B cell (primary cell): ENCODE measurements at regions not wholly inside any gene's neighbourhood (a gene's known extent, or its start where the extent isn't known, plus 50 kb on each side); places are given as distances from the start of the nearest gene placed in this dataset.

Experiments
- ATAC-seq: fragments of 200-7000 bp; cut with Tn5 transposase; one replicate; pipeline ENCODE4 v1.10.0; 2021; ENCODE audit warnings: low read depth, mild to moderate bottlenecking, moderate number of reproducible peaks, moderate library complexity
- CTCF ChIA-PET: fragments of 350-600 bp; sonication (Branson Sonifier 250); formaldehyde crosslinking; loops from one replicate; lab custom pipeline; 2021; ENCODE audit warnings: antibody characterized with exemption, inconsistent platforms; lab: Charles Lee
- POLR2A ChIA-PET: fragments of 350-600 bp; sonication (Branson Sonifier 250); formaldehyde crosslinking; loops from one replicate; lab custom pipeline; 2021; ENCODE audit warnings: antibody characterized with exemption; lab: Charles Lee
- DNase-seq: peaks from one replicate; pipeline ENCODE4 v3.0.0; 2013
- H2AFZ ChIP-seq: 2 replicates; pipeline ENCODE4 v1.6.1; 2012; ENCODE audit warnings: mild to moderate bottlenecking, low read depth, low read length; ENCODE audit not compliant: insufficient read depth, poor library complexity, severe bottlenecking
- H3K27ac ChIP-seq, 2 donors: 1 replicate in 1 of 2; 2 replicates in 1 of 2; pipeline ENCODE4 v1.5.1; 2012 to 2013; ENCODE audit warnings: low read length in 2 of 2, mild to moderate bottlenecking in 2 of 2, moderate library complexity in 1 of 2
- H3K27me3 ChIP-seq, 4 experiments: fragments of 200-600 bp in 1 of 4; sonication (generic) in 1 of 4; replicated peaks in 1 of 4; 1 replicate in 2 of 4; 2 replicates in 2 of 4; pipeline versions ENCODE4 v1.6.1 to v1.7.0; 2013 to 2016; ENCODE audit warnings: low read length in 3 of 4, mild to moderate bottlenecking in 2 of 4, mixed read lengths in 1 of 4, moderate library complexity in 1 of 4; ENCODE audit not compliant: insufficient read depth in 4 of 4, control insufficient read depth in 3 of 4; ENCODE audit errors: control extremely low read depth in 1 of 4
- H3K36me3 ChIP-seq, 2 experiments: replicated peaks in 1 of 2; 1 replicate in 1 of 2; 2 replicates in 1 of 2; pipeline versions ENCODE4 v1.6.1 to v1.7.1; 2013; ENCODE audit warnings: low read length in 1 of 2; ENCODE audit not compliant: insufficient read depth in 2 of 2, control insufficient read depth in 1 of 2; ENCODE audit errors: control extremely low read depth in 1 of 2, extremely low read depth in 1 of 2
- H3K4me1 ChIP-seq, 2 donors: fragments of 200-600 bp in 1 of 2; sonication (generic) in 1 of 2; 1 replicate in 1 of 2; 2 replicates in 1 of 2; pipeline versions ENCODE4 v1.5.1 to v1.6.1; 2013 to 2017; ENCODE audit warnings: low read length in 2 of 2; ENCODE audit not compliant: control insufficient read depth in 2 of 2, insufficient read depth in 2 of 2
- H3K4me2 ChIP-seq: replicated peaks from 2 replicates; pipeline ENCODE3; 2012; ENCODE audit warnings: mild to moderate bottlenecking, low read depth, low read length; ENCODE audit not compliant: poor library complexity, severe bottlenecking
- H3K4me3 ChIP-seq, 5 experiments: fragments of 200-600 bp in 1 of 5; sonication (generic) in 1 of 5; 1 replicate in 3 of 5; 2 replicates in 2 of 5; pipeline versions ENCODE4 v1.5.1 to v1.7.0; 2011 to 2016; ENCODE audit warnings: low read length in 4 of 5, mild to moderate bottlenecking in 4 of 5, low read depth in 2 of 5, control low read depth in 1 of 5, moderate library complexity in 1 of 5; ENCODE audit not compliant: insufficient read depth in 1 of 5; ENCODE audit errors: control extremely low read depth in 1 of 5, extremely low read depth in 1 of 5
- H3K79me2 ChIP-seq: fragments of 200-600 bp; sonication (generic); one replicate; pipeline ENCODE4 v1.6.0; 2016; ENCODE audit warnings: low read length; ENCODE audit not compliant: control insufficient read depth, insufficient read depth
- H3K9ac ChIP-seq: fragments of 200-600 bp; sonication (generic); 2 replicates; pipeline ENCODE4 v1.6.1; 2017; ENCODE audit warnings: mild to moderate bottlenecking, low read length, moderate library complexity
- H3K9me3 ChIP-seq, 3 donors: one replicate each; pipeline versions ENCODE4 v1.6.1 to v1.7.1; 2013; ENCODE audit warnings: low read length in 2 of 3; ENCODE audit not compliant: control insufficient read depth in 2 of 3, insufficient read depth in 1 of 3; ENCODE audit errors: control extremely low read depth in 1 of 3
- H4K20me1 ChIP-seq: 2 replicates; pipeline ENCODE4 v1.6.0; 2012; ENCODE audit warnings: mild to moderate bottlenecking, low read length; ENCODE audit not compliant: insufficient read depth, control insufficient read depth, poor library complexity, severe bottlenecking
- H3K27ac Mint-ChIP-seq: one replicate; pipeline ENCODE4 v1.8.0; 2021; ENCODE audit warnings: mixed read lengths
- H3K27me3 Mint-ChIP-seq: one replicate; pipeline ENCODE4 v1.8.0; 2021; ENCODE audit warnings: mixed read lengths
- H3K4me1 Mint-ChIP-seq: one replicate; pipeline ENCODE4 v1.8.0; 2021; ENCODE audit warnings: mixed read lengths
- H3K4me3 Mint-ChIP-seq: one replicate; pipeline ENCODE4 v1.8.0; 2021; ENCODE audit warnings: mixed read lengths
- H3K9me3 Mint-ChIP-seq: one replicate; pipeline ENCODE4 v1.8.0; 2022; ENCODE audit warnings: mixed read lengths; ENCODE audit not compliant: insufficient read depth
- EZH2 ChIP-seq: IDR thresholded peaks from 2 replicates; pipeline ENCODE4 v1.6.1; 2012; ENCODE audit warnings: borderline replicate concordance, low read depth, mild to moderate bottlenecking, moderate library complexity, low read length; ENCODE audit not compliant: insufficient read depth, poor library complexity, severe bottlenecking
- WGBS: methylation state at CpG from one replicate; pipeline ENCODE4 v1.1.5; 2013; ENCODE audit warnings: missing lambda C conversion rate; ENCODE audit not compliant: insufficient coverage; 5-methylcytosine and 5-hydroxymethylcytosine counted together
- intact Hi-C: fragments of 100-400 bp; cut with micrococcal nuclease; formaldehyde crosslinking; loops from one replicate; pipeline ENCODE4 v1.10.0; 2022
- TF ChIP-seq, protein P1 (sequence below): fragments of 200-600 bp; IDR thresholded peaks from one replicate; pipeline ENCODE4 v1.8.0; 2022; ENCODE audit warnings: antibody characterized with exemption, mild to moderate bottlenecking

DNA sequence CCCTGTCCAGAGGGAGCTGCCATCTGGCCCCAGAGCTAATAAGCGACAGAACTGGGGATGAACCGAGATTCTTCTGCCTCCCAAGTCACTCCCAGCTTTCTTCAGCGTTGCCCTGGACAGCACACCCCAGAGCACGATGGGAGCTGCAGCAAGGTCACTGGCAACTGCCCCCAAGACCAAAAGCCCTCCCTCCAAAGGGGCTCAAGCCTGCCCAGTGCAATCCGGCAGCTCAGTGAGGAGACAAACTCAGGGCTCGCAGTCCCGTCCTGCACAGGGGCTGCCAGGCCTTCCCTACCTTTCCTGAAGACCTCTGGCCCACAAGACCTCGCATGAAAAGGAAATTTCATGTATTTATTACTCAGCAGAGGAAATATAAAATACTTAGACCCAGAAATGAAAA is 174.8 kb downstream of the BCOR start:
- Mint-ChIP-seq H3K4me3 (no peak overlapping the region), H3K4me1 (no peaks in the 10 kb centered on the region), H3K27ac (no peak overlapping the region), H3K9me3 (no peaks in the 10 kb centered on the region), H3K27me3 (peaks cover 6% of the 10 kb centered on the region)
- Histone ChIP-seq H3K9me3 (no peaks in the 10 kb centered on the region), H3K36me3 (no peaks in the 10 kb centered on the region), H3K4me2 (no peak overlapping the region), H3K79me2 (no peaks in the 10 kb centered on the region), H3K9ac (no peak overlapping the region), H3K4me1 (no peaks in the 10 kb centered on the region), H3K27me3 (no peaks in the 10 kb centered on the region), H3K27ac (no peak overlapping the region), H2AFZ (no peak overlapping the region), H4K20me1 (no peaks in the 10 kb centered on the region), H3K4me3 (no peak overlapping the region)
- ChIA-PET POLR2A (no interaction called here), CTCF (no interaction called here)
- DNase-seq (no peak), ATAC-seq (no peak)
- intact Hi-C loops, result no loop called here
- WGBS, result 100% methylated on average over 2 of the region's 8 CpGs
- no peak for TF ChIP-seq EZH2
- TF ChIP-seq, protein P1, sequence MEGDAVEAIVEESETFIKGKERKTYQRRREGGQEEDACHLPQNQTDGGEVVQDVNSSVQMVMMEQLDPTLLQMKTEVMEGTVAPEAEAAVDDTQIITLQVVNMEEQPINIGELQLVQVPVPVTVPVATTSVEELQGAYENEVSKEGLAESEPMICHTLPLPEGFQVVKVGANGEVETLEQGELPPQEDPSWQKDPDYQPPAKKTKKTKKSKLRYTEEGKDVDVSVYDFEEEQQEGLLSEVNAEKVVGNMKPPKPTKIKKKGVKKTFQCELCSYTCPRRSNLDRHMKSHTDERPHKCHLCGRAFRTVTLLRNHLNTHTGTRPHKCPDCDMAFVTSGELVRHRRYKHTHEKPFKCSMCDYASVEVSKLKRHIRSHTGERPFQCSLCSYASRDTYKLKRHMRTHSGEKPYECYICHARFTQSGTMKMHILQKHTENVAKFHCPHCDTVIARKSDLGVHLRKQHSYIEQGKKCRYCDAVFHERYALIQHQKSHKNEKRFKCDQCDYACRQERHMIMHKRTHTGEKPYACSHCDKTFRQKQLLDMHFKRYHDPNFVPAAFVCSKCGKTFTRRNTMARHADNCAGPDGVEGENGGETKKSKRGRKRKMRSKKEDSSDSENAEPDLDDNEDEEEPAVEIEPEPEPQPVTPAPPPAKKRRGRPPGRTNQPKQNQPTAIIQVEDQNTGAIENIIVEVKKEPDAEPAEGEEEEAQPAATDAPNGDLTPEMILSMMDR, result no peak

- no peaks in the 10 kb centered on the region for H3K4me1 Mint-ChIP-seq
- Histone ChIP-seq H3K9ac (no peak overlapping the region), H3K4me2 (no peak overlapping the region), H3K27ac (no peak overlapping the region), H3K4me3 (no peak overlapping the region), H3K4me1 (no peaks in the 10 kb centered on the region), H2AFZ (no peak overlapping the region), H3K27me3 (no peaks in the 10 kb centered on the region), H3K79me2 (no peaks in the 10 kb centered on the region), H3K9me3 (no peaks in the 10 kb centered on the region), H3K36me3 (no peaks in the 10 kb centered on the region), H4K20me1 (no peaks in the 10 kb centered on the region)
- H3K4me3 Mint-ChIP-seq, result no peak overlapping the region
- H3K9me3 Mint-ChIP-seq, result no peaks in the 10 kb centered on the region
- 100% methylated on average over 1 of the region's 4 CpGs for WGBS
- H3K27ac Mint-ChIP-seq, result no peak overlapping the region
- intact Hi-C loops, result no loop called here
- DNase-seq (no peak), ATAC-seq (no peak)
- CTCF ChIA-PET, result no interaction called here
- H3K27me3 Mint-ChIP-seq, result no peaks in the 10 kb centered on the region
- TF ChIP-seq, protein P1, result no peak
- POLR2A ChIA-PET, result no interaction called here
Observed at GRCh38 chrX:39927380-39927779, 170.4 kb downstream of the BCOR start.
